ENCODE measurements at regions not wholly inside any gene's neighbourhood (a gene's known extent, or its start where the extent isn't known, plus 50 kb on each side); places are given as distances from the start of the nearest gene placed in this dataset.

DNA sequence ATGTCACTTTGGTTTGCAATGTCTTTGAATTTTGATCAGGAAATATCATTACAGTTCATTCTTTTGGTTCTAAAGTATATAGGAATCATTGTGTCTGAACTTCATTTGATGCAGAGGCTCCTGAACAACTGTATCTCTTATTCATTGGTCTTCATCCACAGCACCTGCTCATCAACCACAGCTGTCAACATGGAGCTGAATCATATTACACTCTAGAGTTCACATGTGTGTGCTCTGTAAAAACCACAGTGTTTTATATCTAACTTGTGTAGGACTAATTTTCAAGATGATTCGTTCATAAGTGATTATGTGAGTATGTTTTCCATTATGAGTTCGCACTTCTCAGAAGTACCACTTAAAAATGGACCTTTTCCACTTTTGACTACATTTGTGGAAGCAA, 643.3 kb upstream of the FAM241A start:
- no peaks in the 10 kb centered on the region for H3K9me3 ChIP-seq (ENCODE audit: control insufficient read depth, insufficient read depth, low read depth, low read length)
- no peak overlapping the region for H3K4me3 ChIP-seq (ENCODE audit: low read depth in 2 of 2, low read length in 2 of 2)
- H3K36me3 ChIP-seq (ENCODE audit: control insufficient read depth, insufficient read depth, low read length): no peaks in the 10 kb centered on the region
- H3K27me3 ChIP-seq (ENCODE audit: control insufficient read depth, insufficient read depth, low read length): no peaks in the 10 kb centered on the region
- in situ Hi-C loops (cut with HindIII; ENCODE audit: low pct_unique_long_range_greater_than_20kb, low sequenced_read_pairs) (no loop called here), intact Hi-C loops (cut with micrococcal nuclease; ENCODE audit: unreplicated experiment) (no loop called here)
- ChIA-PET CTCF (no interaction called here), POLR2A (no interaction called here)
- no TSS peak for BruUV-seq (replicated peaks)
- H3K27ac ChIP-seq (ENCODE audit: low read length): no peak overlapping the region
- TF ChIP-seq POLR2AphosphoS5 (IDR thresholded peaks at IDR 0.05; ENCODE audit: low read depth, low read length): no peak
- no peak for TF ChIP-seq SIN3A (IDR thresholded peaks at IDR 0.05; ENCODE audit: borderline replicate concordance, insufficient read depth, low read depth, low read length)
- TF ChIP-seq, protein P1, sequence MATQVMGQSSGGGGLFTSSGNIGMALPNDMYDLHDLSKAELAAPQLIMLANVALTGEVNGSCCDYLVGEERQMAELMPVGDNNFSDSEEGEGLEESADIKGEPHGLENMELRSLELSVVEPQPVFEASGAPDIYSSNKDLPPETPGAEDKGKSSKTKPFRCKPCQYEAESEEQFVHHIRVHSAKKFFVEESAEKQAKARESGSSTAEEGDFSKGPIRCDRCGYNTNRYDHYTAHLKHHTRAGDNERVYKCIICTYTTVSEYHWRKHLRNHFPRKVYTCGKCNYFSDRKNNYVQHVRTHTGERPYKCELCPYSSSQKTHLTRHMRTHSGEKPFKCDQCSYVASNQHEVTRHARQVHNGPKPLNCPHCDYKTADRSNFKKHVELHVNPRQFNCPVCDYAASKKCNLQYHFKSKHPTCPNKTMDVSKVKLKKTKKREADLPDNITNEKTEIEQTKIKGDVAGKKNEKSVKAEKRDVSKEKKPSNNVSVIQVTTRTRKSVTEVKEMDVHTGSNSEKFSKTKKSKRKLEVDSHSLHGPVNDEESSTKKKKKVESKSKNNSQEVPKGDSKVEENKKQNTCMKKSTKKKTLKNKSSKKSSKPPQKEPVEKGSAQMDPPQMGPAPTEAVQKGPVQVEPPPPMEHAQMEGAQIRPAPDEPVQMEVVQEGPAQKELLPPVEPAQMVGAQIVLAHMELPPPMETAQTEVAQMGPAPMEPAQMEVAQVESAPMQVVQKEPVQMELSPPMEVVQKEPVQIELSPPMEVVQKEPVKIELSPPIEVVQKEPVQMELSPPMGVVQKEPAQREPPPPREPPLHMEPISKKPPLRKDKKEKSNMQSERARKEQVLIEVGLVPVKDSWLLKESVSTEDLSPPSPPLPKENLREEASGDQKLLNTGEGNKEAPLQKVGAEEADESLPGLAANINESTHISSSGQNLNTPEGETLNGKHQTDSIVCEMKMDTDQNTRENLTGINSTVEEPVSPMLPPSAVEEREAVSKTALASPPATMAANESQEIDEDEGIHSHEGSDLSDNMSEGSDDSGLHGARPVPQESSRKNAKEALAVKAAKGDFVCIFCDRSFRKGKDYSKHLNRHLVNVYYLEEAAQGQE (IDR thresholded peaks at IDR 0.05; ENCODE audit: insufficient read depth in 1 of 2, low read depth in 2 of 2, low read length in 1 of 2): no peak
- no peak for TF ChIP-seq CTCF (IDR thresholded peaks at IDR 0.05)
- no peak for TF ChIP-seq TCF7L2 (IDR thresholded peaks at IDR 0.05; ENCODE audit: low read depth, low read length)
- no peaks in the 10 kb centered on the region for H3K4me1 ChIP-seq (ENCODE audit: control insufficient read depth, insufficient read depth, low read length)
- no peak for ATAC-seq
- DNase-seq (ENCODE audit: low read depth, low spot score): no peak

- TF ChIP-seq CTCF (IDR thresholded peaks at IDR 0.05): no peak
- no peak for TF ChIP-seq TCF7L2 (IDR thresholded peaks at IDR 0.05; ENCODE audit: low read depth, low read length)
- TF ChIP-seq, protein P1 (IDR thresholded peaks at IDR 0.05; ENCODE audit: insufficient read depth in 1 of 2, low read depth in 2 of 2, low read length in 1 of 2): no peak
- TF ChIP-seq POLR2AphosphoS5 (IDR thresholded peaks at IDR 0.05; ENCODE audit: low read depth, low read length): no peak
- TF ChIP-seq SIN3A (IDR thresholded peaks at IDR 0.05; ENCODE audit: borderline replicate concordance, insufficient read depth, low read depth, low read length): no peak
- ATAC-seq (no peak), DNase-seq (ENCODE audit: low read depth, low spot score) (no peak)
- no peaks in the 10 kb centered on the region for H3K9me3 ChIP-seq (ENCODE audit: control insufficient read depth, insufficient read depth, low read depth, low read length)
- POLR2A ChIA-PET: no interaction called here
- in situ Hi-C loops (cut with HindIII; ENCODE audit: low pct_unique_long_range_greater_than_20kb, low sequenced_read_pairs): no loop called here
- CTCF ChIA-PET: no interaction called here
- intact Hi-C loops (cut with micrococcal nuclease; ENCODE audit: unreplicated experiment): no loop called here
- no peaks in the 10 kb centered on the region for H3K36me3 ChIP-seq (ENCODE audit: control insufficient read depth, insufficient read depth, low read length)
- no peak overlapping the region for H3K4me3 ChIP-seq (ENCODE audit: low read depth in 2 of 2, low read length in 2 of 2)
- H3K4me1 ChIP-seq (ENCODE audit: control insufficient read depth, insufficient read depth, low read length): no peaks in the 10 kb centered on the region
- no peak overlapping the region for H3K27ac ChIP-seq (ENCODE audit: low read length)
- no TSS peak for BruUV-seq (replicated peaks)
- H3K27me3 ChIP-seq (ENCODE audit: control insufficient read depth, insufficient read depth, low read length): no peaks in the 10 kb centered on the region
These were observed 642.6 kb upstream of the FAM241A start for GRCh38 chr4:111502626-111503025.
